ENCODE measurements at regions not wholly inside any gene's neighbourhood (a gene's known extent, or its start where the extent isn't known, plus 50 kb on each side); places are given as distances from the start of the nearest gene placed in this dataset.

DNA sequence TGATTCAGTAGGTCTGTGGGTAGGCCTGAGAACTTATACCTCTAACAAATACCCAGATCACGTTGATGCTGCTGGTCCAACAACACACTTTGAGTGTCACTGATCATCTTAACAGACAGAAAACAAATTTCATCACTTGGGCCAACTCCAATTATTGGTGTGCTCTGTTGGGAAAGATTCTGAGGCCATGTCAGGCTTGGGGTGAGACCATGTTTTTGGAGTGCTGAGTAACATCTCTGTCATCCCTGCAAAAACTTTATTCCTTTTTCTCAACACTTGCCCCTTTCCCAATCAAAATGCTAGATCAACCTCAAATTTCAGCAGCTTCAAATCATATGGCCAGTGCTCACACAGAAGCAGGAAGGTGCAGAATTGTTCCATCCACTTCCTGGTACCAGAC lies 108.8 kb upstream of the TENT5A start:
- DNase-seq (ENCODE audit: low read depth), result no peak

- DNase-seq (ENCODE audit: low read depth), result no peak
Measured at GRCh38 chr6:81859884-81860283, 107.4 kb upstream of the TENT5A start.

DNA sequence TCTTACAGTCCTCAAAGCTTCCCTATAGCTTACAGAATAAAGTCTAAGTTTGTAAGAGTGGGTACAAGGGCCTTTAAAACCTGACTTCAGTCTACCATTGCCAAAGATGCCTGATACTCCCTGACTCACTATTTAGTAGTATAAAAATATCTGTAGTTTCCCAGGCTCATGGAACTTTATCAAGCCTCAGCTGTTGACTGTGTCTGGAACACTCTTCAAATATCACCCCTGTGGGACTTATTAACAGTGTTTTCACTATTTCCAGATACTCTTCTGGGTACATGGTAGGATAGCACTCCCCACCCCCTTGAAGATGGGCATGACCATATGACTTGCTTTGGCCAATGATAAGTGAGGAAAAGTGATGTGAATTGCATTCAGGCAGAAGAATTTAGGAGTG lies 105.3 kb upstream of the TENT5A start:
- no peak for DNase-seq (ENCODE audit: low read depth)

GRCh38 chr6:81856872-81857271 lies 104.4 kb upstream of the TENT5A start:
- no peak for DNase-seq (ENCODE audit: low read depth)

DNA sequence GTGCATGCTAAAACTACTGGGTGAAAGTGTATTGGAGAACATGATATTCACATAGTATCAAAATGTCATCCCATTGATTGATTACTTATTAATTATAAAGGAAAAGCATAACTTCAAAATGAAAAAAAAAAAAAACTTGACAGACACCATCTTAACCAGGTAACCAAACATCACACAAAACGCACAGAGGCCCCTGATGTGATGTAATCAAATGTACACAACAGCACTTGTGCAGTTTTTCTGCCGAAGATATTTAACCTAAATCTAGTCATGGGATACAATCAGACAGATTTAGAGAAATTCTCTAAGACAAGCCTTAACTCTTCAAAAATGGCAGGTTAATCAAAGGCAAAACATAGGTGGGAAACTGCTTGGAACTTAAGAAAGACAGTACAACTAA lies 102.0 kb upstream of the TENT5A start:
- DNase-seq (ENCODE audit: low read depth), result no peak

DNA sequence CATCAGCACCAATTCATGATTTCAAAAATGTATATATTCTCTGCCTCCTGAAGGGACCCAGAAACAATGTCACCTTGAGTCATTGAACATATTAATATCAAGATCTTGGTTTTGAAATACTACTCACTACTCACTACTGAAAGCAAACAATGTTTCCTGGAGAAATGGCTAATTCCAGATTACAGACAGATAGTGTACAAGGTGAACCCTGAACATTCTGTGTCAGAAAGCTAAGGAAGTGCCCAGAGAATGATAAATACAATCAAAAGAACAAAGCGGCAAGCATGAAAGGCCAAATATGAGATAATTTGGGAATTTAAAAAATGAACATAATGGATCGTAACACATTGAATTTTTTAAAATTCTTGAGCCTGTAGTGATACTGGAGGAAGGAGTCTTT lies 101.5 kb upstream of the TENT5A start:
- DNase-seq (ENCODE audit: low read depth), result no peak

DNA sequence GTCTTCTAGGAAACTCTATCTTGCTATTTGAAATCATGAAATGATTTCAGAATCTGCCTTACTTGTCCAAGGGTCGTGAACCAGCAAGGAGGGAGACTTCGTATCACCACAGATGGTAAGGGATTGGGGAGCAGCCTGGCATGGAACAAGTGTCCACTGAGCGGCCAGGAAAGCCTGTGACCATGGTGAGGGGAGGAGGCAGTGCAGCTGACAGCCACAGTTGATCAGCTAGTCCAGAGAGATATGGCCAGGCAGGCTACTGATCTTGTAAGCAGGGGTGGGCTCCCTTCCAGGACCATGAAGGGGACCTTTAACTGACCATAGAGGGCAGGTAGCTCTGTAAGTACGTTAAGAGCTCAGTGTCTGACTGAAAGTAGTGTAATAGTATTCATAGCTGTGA lies 96.8 kb upstream of the TENT5A start:
- DNase-seq (ENCODE audit: low read depth), result no peak

DNA sequence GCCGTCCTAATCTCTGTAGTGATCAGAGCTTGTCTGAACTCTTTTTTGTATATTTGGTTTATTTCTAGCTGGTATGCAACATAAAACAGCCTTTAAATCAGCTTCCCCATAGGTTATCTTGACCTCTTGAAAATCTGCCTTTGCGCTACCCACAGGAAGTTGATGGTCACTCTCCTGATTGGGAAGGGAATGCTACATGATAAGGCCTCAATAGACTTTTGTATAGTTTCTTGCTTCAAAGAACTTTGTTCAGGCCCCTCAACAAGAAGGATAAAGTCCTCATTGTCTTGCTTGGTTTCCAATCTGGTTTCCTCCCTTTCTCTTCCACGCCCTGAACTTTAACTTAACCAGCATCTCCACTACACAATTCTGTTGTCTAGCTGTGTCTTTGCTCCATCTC lies 95.4 kb upstream of the TENT5A start:
- no peak for DNase-seq (ENCODE audit: low read depth)

DNA sequence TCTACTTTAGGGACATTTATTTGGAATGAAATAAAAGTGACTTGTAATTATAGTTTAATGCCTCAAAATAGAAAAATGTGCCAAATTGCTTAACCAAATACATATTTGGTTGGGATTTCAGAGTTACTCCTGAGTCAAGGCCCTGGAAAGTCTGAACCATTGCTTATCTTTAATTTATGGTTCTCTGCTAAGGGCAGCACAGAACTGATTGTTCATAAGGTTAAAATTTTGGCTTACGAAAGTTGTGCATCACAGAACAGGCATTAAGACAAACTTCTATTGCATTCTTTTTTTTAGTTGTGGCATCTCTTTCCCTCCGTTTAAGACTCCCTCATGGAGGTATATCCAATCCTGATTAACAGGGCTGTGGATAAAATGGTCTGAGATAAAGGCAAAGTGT lies 92.2 kb upstream of the TENT5A start:
- no peak for DNase-seq (ENCODE audit: low read depth)

- no peak for DNase-seq (ENCODE audit: low read depth)
Measured at GRCh38 chr6:81843302-81843701, 90.8 kb upstream of the TENT5A start.

DNA sequence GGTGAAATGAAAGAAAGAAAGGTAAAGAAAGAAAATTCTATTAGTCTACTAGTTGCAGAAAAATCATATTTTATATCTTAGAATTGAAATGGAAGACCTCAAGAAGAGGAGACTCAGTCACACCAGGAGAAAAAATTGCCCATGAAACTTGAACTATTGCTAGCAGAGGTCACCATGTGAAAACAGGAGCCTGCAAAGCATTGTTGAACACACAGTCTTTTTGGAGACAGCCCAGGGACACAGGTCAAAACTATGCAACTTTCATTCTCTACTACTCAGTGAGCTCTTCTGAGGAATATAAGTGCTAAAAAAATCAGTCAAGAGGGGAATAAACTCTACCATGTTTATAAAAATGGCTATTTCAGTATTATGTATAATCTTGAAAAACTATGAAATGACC lies 89.8 kb upstream of the TENT5A start:
- no peak for DNase-seq (ENCODE audit: low read depth)

DNA sequence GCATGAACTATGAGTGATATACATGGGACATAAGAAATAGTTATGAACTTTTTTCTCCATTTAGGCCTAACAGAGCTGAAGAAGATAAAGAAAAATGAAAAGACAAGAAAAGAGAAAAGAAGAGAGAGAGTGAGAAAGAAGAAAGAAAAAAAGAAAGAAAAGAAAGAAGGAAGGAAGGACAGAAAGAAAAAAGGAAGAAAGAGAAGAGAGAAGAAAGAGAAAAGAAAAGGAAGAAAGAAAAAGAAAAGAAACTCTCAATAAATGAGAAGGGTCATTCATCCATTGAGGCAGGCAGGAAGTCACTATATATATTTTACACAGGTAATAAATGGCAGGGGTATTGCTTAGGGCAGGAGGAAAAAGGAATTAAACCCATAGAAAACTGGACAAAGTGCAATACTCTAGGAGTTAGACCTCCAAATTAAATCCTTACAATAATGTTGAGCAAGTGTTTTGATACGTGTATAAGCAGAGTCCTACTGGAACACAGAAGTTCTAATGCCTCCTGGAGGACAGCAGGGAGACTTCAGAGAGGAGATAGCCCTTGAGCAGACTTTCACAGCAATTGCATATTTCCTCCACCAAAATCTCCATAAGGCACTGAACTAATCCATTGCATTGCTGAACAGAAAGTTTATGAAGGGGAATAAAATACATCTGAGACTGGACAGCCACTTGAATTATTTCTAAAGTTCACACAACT lies 86.4 kb upstream of the TENT5A start:
- DNase-seq (ENCODE audit: low read depth), result no peak

DNA sequence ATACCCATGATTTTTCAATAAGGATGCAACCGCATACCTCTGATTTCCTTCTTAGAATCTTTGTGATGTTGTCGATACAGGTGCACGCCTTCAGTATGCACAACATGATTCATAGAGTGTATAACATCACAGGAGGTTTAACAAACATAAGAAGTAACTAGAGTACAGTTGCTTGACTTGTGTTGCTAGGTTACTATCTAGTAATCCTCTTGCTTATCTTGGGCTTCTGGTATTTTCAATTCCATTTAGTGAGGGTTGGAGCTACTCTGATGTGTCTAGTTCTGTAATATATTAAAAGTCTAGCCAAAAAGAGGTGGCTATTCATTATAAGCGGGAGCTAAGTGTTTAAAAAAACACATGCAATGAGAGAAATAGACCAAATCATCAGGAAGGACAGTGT lies 85.5 kb upstream of the TENT5A start:
- DNase-seq (ENCODE audit: low read depth), result peak; percentile 44

DNA sequence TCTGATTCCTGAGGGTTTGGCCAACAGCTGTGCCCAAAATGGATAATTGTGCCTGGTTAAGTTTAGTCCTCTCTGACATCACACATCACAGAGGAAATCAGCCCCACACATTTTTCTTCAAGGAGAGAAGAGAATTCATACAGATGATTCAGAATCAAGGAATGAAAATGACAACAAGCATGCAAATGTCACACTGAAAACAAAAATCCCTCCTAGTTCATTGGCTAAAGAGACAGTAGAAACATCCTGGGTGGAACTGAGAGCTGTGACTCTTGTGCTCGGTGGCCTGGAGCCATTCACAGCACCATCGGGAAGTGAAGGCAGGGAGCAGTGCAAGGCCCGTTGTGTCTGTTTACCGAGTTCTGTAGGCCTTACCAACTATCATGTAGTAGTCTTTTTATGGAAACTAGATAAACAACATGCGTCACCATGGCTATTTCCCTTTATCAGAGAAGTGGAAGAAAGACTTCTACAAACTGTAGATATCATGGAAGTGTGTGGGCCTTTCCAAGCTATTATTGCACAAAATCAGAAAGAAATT lies 81.7 kb upstream of the TENT5A start:
- DNase-seq (ENCODE audit: low read depth), result peak; percentile 32

- no peak for DNase-seq (ENCODE audit: low read depth)
Measured at GRCh38 chr6:81832304-81832703, 79.8 kb upstream of the TENT5A start.

GRCh38 chr6:81831274-81831673 lies 78.8 kb upstream of the TENT5A start:
- no peak for DNase-seq (ENCODE audit: low read depth)

GRCh38 chr6:81826784-81827183 lies 74.3 kb upstream of the TENT5A start:
- no peak for DNase-seq (ENCODE audit: low read depth)

- DNase-seq (ENCODE audit: low read depth), result no peak
Measured at GRCh38 chr6:81822568-81822967, 70.1 kb upstream of the TENT5A start.

DNA sequence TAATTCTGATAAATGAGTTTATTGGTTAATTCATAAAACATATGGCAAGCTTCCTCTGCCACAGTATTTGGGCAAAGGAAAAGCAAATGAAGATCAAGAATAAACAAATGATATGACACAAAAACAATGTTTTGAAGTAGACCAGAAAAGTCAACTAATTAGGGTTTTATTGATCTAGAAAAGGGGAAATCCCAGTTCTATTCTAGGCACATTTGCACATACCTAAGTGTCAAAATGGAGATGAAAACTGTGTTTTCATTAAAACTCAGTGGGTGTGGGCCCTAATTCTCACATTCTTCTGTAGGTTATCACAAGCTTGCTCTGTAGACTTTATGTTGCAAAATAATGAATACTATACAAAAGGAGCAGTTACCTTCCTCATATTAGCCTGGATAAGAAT lies 69.0 kb upstream of the TENT5A start:
- DNase-seq (ENCODE audit: low read depth), result no peak

- no peak for DNase-seq (ENCODE audit: low read depth)
Measured at GRCh38 chr6:81820980-81821379, 68.5 kb upstream of the TENT5A start.

GRCh38 chr6:81820422-81820821 lies 67.9 kb upstream of the TENT5A start:
- DNase-seq (ENCODE audit: low read depth), result no peak

DNA sequence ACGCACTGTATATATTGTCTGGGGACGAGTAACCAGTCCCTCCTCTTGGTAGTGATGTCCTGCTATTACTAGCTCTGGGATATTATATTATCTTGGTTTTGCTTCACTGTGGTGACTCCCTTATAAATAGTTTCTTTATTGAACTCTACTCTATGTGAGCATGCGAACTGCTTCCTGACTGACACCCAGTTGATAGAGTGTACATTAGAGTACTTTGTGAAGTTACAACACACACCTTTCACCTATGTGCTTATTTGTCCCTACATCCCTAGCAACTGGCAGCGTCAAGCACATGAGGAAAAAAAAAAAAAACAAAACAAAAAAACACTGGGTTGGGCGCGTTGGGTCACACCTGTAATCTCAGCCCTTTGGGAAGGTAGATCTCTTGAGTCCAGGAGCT lies 67.3 kb upstream of the TENT5A start:
- no peak for DNase-seq (ENCODE audit: low read depth)

DNA sequence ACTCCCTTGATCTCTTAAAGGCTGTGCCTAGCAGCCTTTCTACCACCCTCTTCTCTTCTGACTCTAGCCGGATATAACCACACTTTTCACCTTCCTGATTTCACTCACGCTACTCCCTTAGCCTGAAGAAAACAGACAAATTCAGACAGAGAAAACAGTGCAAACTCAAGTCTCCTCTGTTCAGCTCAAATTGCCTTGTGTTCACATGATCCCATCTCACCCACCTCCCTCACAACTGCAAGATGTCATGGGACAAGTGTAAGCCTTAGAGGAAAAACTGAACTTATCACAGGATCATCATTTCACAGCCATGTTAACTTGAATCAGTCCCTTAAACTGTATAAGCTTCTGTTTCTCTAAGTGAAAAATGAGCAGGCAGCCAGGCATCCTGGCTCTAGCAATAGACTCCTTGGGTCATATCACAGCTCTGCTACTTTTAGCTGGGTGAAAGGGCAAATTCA lies 66.5 kb upstream of the TENT5A start:
- DNase-seq (ENCODE audit: low read depth), result no peak

- no peak for DNase-seq (ENCODE audit: low read depth)
Measured at GRCh38 chr6:81816380-81816779, 63.9 kb upstream of the TENT5A start.

Measured in non-pigmented ciliary epithelial cell (primary cell).